DMS53 treated with DMSO at 0.1 percent for 48 hours (cell line): ENCODE measurements at regions not wholly inside any gene's neighbourhood (a gene's known extent, or its start where the extent isn't known, plus 50 kb on each side); places are given as distances from the start of the nearest gene placed in this dataset.

Experiments used
- DNase-seq: peaks from one replicate; lab custom pipeline; 2025; ENCODE audit not compliant: unreplicated experiment; lab: John Stamatoyannopoulos, UW

DNA sequence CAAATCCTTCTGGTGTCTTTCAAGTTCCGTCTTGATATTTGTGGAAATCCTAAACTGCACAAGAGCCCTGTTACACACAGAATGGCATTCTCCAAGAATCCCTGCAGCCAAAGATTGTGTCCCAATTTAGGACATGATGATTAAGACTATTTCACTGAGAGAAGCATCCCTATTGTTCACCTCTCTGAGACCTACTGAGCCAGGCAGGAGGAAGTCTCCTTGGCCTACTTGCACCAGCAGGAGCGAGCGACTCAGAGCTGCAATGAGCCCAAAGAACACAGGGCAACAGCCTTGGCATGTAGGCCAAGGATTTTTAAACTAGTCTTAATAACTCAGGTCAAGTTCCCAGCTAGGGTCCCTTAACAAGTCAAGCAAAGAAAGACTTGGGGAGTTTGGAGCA is 79.4 kb upstream of the RUNX1 start:
- DNase-seq: no peak

DNA sequence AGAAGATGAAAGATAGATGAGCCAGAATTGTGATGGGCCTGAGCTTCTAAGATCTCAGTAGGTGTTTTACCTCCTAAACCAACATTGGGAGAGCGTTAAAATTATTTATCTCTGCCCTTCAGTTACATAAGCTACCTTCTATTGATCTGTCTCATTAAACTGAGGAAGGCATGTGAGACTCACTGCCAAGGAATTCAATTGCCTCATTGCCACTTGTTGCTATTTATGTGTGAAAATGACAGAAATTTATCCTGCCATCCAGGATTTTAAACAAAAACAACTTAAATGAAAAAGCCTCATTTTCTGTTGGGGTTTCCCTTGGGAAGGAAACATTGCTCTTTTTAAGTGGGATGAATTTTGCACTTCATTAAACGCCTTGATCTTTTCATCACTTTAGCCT is 78.7 kb upstream of the RUNX1 start:
- DNase-seq: no peak

DNA sequence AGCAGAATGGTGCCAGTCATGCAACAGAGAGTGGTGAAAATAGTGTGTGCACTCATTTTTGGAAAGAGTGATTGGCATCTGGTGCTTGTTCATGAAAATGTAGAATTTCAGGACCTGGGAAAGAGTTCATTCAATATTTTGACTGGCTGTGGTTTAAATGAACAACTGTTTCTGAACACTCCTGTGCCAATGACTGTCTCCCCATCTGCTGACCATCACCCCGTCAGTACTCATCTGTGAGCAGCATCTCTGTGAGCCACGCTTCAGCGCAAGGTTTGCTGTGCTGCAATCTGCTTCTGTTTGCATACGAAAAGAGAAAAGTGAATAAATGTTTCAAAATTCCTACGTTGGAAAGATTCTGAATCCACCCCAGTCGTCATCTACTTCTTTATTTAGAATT is 77.9 kb upstream of the RUNX1 start:
- no peak for DNase-seq

DNA sequence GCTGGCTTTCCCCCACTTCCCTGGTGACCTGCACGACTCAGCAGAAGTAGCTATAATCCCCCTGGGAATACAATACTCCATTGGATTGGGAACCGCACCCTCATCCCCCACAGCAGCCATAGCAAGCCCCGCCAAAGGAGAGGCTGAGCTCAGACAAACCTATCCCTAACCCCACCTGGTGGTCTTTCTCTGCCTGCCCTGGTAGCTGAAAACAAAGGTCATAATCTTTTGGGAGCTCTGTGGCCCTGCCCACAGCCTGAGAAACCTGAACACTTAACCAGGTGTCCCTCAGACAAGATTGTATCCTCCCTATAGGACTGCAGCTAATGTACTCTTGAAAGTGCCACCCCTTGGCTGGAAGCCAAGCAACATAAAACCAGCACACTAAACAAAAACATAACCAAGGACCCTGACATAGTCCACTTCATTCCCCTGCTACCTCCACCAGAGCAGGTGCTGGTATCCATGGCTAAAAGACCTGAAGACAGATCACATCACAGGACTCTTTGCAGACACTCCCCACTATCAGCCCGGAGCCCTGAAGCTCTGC is 71.6 kb upstream of the RUNX1 start:
- DNase-seq: peak; percentile 13

DNA sequence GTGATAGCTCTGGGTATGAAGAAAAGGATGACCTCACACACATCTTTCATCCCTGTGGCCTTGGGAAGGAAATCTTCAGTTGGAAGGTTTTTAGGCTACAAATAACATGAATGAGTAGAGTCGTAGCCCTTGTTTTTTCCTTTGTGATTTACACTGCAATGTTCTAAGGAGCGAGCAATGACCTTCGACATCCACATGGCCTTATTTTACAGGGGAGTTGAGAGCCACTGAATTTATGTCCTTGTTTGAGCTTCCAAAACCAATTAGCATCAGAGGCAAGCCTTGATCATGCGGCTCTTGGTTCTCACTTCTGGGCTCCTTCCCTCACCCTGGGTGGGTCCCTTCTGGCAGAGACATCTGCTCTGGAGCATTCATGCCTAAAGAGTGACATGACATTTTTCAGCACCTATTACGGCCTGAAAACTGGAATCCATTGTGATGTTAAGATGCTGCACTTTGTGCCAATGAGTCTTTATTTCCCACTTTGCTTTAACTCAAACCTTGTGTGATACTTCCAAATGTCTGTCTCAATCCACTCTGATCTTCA is 70.5 kb upstream of the RUNX1 start:
- DNase-seq: no peak

DNA sequence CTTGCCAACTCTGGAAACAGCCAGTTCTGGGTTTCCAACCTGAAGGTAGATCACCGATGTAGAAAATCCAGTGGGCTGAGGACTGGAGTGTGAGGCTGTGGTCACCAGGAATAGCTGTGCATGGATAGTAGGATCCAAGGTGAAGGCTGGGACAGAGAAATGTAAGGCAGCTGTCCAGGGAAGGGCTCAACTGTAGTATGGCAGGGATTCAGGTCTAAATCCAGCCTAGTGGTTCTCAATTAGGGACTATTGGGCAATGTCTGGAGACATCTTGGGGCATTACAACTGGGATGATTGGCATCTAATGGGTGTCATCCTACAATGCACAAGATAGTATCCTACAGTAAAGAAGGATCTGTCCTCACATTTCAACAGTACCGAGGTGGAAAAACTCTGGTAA is 67.7 kb upstream of the RUNX1 start:
- no peak for DNase-seq

DNA sequence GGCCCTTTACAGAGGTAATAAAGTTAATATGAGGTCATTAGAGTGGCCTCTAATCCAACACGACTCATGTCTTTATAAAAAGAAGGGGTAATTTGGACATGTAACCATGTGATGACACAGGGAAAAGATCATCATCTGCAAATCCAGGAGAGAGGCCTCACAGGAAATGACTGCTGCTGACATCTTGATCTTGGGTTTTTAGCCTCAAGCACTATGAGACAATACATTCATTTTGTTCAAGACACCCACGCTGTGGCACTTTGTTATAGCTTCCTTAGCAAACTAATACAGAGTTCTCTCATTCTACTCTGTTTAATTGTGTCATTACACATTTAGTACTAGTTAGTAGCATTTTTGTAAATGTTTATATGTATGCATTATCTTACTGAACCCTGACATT is 64.0 kb upstream of the RUNX1 start:
- DNase-seq: no peak

DNA sequence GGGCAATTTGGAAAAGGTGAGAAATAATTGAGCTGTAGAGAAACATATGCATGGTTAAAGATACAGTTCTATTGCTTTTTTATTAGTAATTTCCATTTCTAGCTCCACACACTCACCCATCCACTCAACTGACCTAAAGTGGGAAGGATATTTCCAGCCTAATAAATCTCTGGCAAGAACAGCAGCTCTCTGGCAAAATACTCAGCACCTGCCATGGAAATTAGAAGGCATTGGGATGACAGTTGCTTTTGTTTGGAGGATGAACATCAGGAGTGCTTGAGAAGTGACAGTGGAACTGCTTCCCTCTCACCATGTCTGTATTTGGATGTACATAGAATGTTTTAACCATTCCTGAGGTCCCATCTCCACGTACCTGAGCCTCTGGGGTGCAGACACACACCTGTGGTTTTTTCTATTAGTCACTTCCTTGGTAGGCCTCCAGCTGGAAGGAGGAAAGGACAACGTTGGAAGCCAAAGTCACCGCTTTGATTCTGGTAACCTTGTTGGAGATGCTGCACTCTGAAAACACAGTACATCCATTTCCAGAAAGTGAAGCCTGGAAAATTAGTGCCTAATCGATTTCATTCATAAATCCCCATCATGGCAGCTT is 62.3 kb upstream of the RUNX1 start:
- DNase-seq: no peak

DNA sequence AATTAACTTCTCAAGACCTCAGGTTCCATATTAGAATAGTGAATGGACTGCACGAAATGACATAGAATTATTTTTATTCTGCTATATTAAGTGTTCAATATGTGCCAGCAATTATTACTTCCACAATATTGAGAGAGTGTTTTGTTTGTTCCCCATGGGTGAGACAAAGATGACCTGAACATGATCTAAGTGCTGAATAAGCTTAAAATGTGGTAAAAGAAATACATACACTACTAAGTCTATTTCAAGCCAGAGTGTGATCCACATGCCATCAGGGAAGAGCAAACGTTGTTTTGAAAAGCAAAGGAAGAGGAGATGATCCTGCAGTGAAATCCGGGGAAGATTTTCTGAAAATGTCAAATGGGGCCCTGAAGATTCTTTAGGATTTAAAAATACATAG is 59.8 kb upstream of the RUNX1 start:
- no peak for DNase-seq

DNA sequence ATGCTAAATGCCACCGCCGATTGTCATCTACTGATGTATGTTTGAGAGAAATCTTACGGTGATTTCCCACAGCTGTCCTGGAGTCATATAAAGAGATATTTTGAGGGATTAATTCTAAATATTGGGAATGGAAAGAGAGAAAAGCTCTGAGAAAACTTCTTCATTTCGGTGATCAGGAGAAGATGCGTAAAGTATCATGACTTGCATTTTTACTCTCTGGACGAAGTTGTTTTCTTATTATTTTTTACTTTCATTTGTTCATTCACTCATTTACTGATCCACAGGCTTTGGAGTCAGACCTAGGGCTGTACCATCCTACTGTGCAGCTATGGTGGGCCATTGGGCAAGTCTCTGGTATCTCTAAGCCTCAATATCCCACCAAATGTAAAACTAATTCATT is 58.4 kb upstream of the RUNX1 start:
- DNase-seq: no peak

DNA sequence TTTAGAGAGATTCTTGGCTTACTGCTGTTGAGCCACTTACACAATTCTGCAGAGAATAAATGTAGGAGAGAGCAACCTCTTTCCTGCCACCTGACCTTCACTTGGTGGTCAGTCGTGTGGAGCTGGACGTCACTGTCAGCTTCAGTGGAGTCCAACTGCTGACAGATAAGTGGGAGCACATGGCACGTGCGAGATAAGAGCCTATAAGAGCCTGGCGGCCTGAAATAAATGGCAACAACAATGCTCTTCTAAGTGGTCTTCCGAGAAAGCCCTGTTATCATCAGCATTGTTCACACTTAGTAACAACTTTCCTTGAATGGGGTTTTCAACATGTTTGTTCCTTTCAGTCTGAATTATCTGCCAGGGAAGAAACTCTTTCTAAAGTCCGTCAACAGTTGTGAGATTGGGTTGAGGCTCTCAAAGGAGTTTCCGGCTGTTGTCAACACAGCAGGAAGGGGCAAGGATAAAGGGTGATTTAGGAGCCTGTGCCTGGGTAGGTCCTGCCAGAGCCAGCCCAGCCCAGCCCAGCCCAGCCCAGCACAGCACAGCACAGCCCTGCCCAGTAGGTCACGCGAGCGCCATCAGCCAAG is 57.2 kb upstream of the RUNX1 start:
- DNase-seq: no peak

DNA sequence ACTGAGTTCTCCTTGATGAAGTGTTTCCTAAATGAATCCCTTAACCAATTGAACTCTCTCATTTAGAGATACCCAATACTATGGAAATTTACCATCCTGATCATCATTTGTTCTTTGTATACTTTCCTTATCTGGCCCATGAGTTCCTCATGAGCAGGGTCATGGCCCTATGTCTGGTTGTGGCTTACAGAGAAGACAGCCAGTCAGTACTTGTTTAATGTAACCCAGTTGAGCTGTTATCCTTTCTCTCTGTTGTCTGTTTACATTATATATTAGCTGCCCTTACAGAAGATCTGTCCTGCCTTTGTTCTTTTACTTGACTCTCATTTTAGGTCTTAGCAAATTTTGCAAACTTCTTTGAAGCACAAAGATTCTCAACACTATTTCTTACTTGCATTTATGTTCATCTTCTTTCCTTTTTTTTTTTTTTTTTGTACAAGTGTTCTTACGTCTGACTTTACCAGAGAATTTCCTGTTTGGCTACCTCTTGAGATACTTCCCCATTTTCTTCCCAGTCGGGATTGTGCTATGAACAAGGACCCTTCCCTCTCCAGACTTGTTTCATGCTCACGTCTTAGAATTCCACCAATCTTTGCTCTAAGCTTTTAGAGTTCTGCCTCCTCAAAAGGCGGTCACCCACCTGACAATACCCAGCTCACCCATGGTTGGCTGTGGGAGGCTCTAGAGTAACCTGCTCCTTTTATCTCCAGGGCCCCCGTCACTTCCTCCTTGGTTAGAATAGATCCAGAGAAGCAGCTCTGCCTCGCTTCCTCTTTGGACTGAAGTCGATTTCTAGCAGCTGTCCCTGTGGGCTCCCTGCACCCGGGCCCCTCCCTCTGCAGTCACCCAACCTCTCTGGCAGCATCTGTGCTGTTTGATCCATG is 53.6 kb upstream of the RUNX1 start:
- DNase-seq: no peak

DNA sequence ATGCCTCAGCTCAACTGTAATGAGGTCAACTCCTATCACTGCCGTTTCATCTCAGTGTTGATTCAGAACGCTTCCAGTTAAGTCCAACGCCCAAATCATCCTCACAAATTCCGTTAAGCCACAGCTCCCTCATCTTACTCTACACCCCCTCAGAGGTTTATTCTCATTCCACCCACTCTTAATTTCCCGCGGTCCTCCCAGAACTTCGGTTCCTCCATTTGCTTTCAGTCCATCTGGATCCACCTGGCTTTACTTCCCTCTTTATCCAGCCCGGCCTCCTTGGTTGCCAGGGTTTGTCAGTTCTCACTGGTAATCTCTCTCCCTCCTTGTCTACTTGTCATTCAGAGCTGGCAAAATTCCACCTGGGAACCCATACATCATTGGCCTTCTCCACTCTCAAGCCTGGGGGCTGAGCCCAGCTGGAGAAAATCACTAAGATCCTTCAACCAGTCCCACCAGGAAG is 51.3 kb upstream of the RUNX1 start:
- no peak for DNase-seq

DNA sequence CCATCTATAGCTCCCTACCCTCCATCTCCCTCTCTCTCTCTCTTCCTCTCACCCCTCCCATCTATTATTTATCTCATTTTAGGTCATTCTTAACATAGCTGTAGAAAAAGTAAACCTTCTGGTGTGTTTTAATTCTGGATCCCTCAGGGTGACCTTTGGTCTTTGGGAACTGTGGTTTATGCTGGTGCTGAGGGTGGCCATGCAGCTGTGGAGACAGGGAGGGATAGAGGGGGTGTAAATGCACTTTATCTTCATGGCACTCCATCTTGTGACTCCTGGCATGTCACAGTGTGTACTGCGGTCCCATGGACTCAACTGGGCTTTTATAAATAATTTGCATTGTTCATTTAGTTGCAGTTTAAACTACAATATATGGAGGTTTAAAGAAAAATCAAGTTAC is 50.2 kb upstream of the RUNX1 start:
- no peak for DNase-seq
